Heart left ventricle (tissue), 13 donors: ENCODE measurements at regions not wholly inside any gene's neighbourhood (a gene's known extent, or its start where the extent isn't known, plus 50 kb on each side); places are given as distances from the start of the nearest gene placed in this dataset.

Source experiments
- POLR2A ChIP-seq, 2 donors: fragments of 450-650 bp; IDR thresholded peaks; one replicate each; pipeline ENCODE4 v1.6.1; 2017; ENCODE audit warnings: antibody characterized with exemption in 2 of 2, mild to moderate bottlenecking in 2 of 2, moderate library complexity in 2 of 2
- TF ChIP-seq, protein P1 (sequence below), 12 donors: fragments of 200-600 bp; sonication (generic) in 4 of 12; IDR thresholded peaks; one replicate each; pipeline versions ENCODE4 v1.5.0 to v1.8.0; 2018 to 2022; ENCODE audit warnings: antibody characterized with exemption in 12 of 12, mild to moderate bottlenecking in 5 of 12
- donor health status: ischemic (EF 13 %, LVEDD 7.1; RV severe dilation, severe dysfunction).
- donor health status: DM: no; HTN: yes; CAD: no.
- donor health status: DM: no; HTN: no; CAD: no.
- donor health status: ischemic (EF 25% LVEDD 6.9; RV normal size, moderate dysfunction).
- donor health status: ischemic (EF 25% LVEDD 5.7; RV mildly dilated, moderate dysfunction).
- donor health status: ischemic (EF 35%, LVEDD 5.7; RV mildly dilated, moderate dysfunction).
- donor health status: nonischemic (EF 11% LVEDD 7.7; RV severe dilation, severe dysfunction).
- donor health status: DM: yes; HTN: yes; CAD: no.
- donor health status: PGD.
- donor health status: ischemic (EF 29% LVEDD 5.4; RV normal size, mild dysfunction).
- donor health status: nonischemic (EF 23%, LVEDD 6.1; RV moderate dilation, normal function).

DNA sequence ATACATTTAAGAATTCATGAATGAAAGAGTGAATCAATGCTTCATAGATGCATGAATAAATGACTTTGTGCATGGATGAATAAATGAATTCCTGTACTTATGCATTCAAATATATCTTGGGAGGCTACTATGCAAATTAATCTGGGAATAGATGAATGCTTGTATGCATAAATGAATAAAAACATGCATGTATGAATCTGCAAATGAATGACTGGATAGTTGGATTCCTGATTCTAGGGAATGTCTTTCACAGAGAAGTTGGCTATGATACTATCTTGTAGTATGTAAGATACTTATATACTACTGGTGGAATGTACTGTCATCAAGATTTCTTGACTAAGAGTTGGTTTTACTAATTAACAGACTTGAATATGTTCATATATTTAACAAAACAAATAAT lies 75.3 kb upstream of the ASTN2 start:
- TF ChIP-seq, protein P1, sequence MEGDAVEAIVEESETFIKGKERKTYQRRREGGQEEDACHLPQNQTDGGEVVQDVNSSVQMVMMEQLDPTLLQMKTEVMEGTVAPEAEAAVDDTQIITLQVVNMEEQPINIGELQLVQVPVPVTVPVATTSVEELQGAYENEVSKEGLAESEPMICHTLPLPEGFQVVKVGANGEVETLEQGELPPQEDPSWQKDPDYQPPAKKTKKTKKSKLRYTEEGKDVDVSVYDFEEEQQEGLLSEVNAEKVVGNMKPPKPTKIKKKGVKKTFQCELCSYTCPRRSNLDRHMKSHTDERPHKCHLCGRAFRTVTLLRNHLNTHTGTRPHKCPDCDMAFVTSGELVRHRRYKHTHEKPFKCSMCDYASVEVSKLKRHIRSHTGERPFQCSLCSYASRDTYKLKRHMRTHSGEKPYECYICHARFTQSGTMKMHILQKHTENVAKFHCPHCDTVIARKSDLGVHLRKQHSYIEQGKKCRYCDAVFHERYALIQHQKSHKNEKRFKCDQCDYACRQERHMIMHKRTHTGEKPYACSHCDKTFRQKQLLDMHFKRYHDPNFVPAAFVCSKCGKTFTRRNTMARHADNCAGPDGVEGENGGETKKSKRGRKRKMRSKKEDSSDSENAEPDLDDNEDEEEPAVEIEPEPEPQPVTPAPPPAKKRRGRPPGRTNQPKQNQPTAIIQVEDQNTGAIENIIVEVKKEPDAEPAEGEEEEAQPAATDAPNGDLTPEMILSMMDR (IDR thresholded peaks at IDR 0.05): no peak
- TF ChIP-seq POLR2A (IDR thresholded peaks at IDR 0.05): no peak
